HG02981 (cell line): ENCODE measurements at regions not wholly inside any gene's neighbourhood (a gene's known extent, or its start where the extent isn't known, plus 50 kb on each side); places are given as distances from the start of the nearest gene placed in this dataset.
"Not testable (repeated sequence)": the region's sequence is repeated elsewhere in the genome, so short reads cannot be mapped to it uniquely, and the experiment has no call there.

Source experiments
- ATAC-seq: cut with Tn5 transposase; IDR thresholded peaks from one replicate; pipeline ENCODE4 v1.9.1; 2021; ENCODE audit warnings: mild to moderate bottlenecking, moderate library complexity; ENCODE audit not compliant: unreplicated experiment

GRCh38 chr7:4519819-4520520 lies 162.1 kb upstream of the FOXK1 start:
- ATAC-seq = no peak

GRCh38 chr7:4523219-4523618 lies 158.9 kb upstream of the FOXK1 start:
- ATAC-seq = no peak

- no peak for ATAC-seq
These were observed 158.2 kb upstream of the FOXK1 start for GRCh38 chr7:4523873-4524272.

GRCh38 chr7:4525884-4526283 lies 156.2 kb upstream of the FOXK1 start:
- no peak for ATAC-seq

GRCh38 chr7:4527988-4528636 lies 154.0 kb upstream of the FOXK1 start:
- no peak for ATAC-seq

GRCh38 chr7:4531236-4531635 lies 150.9 kb upstream of the FOXK1 start:
- ATAC-seq = no peak

- ATAC-seq = not testable (repeated sequence)
These were observed 148.8 kb upstream of the FOXK1 start for GRCh38 chr7:4533339-4533738.

GRCh38 chr7:4549681-4550080 lies 132.4 kb upstream of the FOXK1 start:
- no peak for ATAC-seq

- ATAC-seq = no peak
These were observed 132.0 kb upstream of the FOXK1 start for GRCh38 chr7:4550117-4550516.

GRCh38 chr7:4552985-4553384 lies 129.1 kb upstream of the FOXK1 start:
- ATAC-seq = no peak

- no peak for ATAC-seq
These were observed 125.0 kb upstream of the FOXK1 start for GRCh38 chr7:4556868-4557793.

- ATAC-seq = no peak
These were observed 120.3 kb upstream of the FOXK1 start for GRCh38 chr7:4561795-4562194.

GRCh38 chr7:4566714-4567113 lies 115.4 kb upstream of the FOXK1 start:
- ATAC-seq = no peak

GRCh38 chr7:4574851-4575250 lies 107.2 kb upstream of the FOXK1 start:
- no peak for ATAC-seq

GRCh38 chr7:4575254-4575653 lies 106.8 kb upstream of the FOXK1 start:
- no peak for ATAC-seq

GRCh38 chr7:4602905-4603842 lies 78.9 kb upstream of the FOXK1 start:
- no peak for ATAC-seq

GRCh38 chr7:4603843-4604231 lies 78.3 kb upstream of the FOXK1 start:
- no peak for ATAC-seq

- no peak for ATAC-seq
These were observed 77.6 kb upstream of the FOXK1 start for GRCh38 chr7:4604456-4604940.

- no peak for ATAC-seq
These were observed 75.3 kb upstream of the FOXK1 start for GRCh38 chr7:4606797-4607196.

GRCh38 chr7:4607311-4607729 lies 74.8 kb upstream of the FOXK1 start:
- no peak for ATAC-seq
